K562 (cell line): ENCODE measurements at regions not wholly inside any gene's neighbourhood (a gene's known extent, or its start where the extent isn't known, plus 50 kb on each side); places are given as distances from the start of the nearest gene placed in this dataset.

Experiments used
- HNRNPH1 ChIP-seq: fragments of 200-400 bp; formaldehyde crosslinking; optimal IDR thresholded peaks from 2 replicates; pipeline ENCODE3; 2017; ENCODE audit warnings: low read depth, mild to moderate bottlenecking, low read length, moderate library complexity
- NKRF ChIP-seq: fragments of 450-650 bp; IDR thresholded peaks from 2 replicates; pipeline ENCODE4 v1.6.1; 2016; ENCODE audit warnings: borderline replicate concordance
- NONO ChIP-seq, 2 experiments: fragments of 200-400 bp in 1 of 2; fragments of 450-650 bp in 1 of 2; formaldehyde crosslinking in 1 of 2; IDR thresholded peaks; 2 replicates each; pipeline ENCODE4 v1.6.1; 2017; ENCODE audit warnings: low read depth in 2 of 2, mild to moderate bottlenecking in 2 of 2, moderate library complexity in 2 of 2, low read length in 1 of 2
- TRIM24 ChIP-seq, 2 experiments: fragments of 450-650 bp; IDR thresholded peaks; 2 replicates each; pipeline ENCODE4 v1.6.1; 2016
- ZNF212 ChIP-seq: fragments of 450-650 bp; formaldehyde crosslinking; IDR thresholded peaks from 2 replicates; pipeline ENCODE4 v1.4.0; 2020; ENCODE audit warnings: mild to moderate bottlenecking
- ZNF717 ChIP-seq: fragments of 250-450 bp; sonication (Bioruptor Pico); IDR thresholded peaks from 2 replicates; pipeline ENCODE4 v1.5.0; 2021
- TF ChIP-seq, protein P1 (sequence below): fragments of 200-600 bp; sonication (generic); IDR thresholded peaks from one replicate; pipeline ENCODE4 v1.6.1; 2012; ENCODE audit warnings: mild to moderate bottlenecking, low read depth, low read length, inconsistent platforms

GRCh38 chr15:29612096-29612495 lies 210.2 kb downstream of the TJP1 start (continued):
- TF ChIP-seq, protein P1, sequence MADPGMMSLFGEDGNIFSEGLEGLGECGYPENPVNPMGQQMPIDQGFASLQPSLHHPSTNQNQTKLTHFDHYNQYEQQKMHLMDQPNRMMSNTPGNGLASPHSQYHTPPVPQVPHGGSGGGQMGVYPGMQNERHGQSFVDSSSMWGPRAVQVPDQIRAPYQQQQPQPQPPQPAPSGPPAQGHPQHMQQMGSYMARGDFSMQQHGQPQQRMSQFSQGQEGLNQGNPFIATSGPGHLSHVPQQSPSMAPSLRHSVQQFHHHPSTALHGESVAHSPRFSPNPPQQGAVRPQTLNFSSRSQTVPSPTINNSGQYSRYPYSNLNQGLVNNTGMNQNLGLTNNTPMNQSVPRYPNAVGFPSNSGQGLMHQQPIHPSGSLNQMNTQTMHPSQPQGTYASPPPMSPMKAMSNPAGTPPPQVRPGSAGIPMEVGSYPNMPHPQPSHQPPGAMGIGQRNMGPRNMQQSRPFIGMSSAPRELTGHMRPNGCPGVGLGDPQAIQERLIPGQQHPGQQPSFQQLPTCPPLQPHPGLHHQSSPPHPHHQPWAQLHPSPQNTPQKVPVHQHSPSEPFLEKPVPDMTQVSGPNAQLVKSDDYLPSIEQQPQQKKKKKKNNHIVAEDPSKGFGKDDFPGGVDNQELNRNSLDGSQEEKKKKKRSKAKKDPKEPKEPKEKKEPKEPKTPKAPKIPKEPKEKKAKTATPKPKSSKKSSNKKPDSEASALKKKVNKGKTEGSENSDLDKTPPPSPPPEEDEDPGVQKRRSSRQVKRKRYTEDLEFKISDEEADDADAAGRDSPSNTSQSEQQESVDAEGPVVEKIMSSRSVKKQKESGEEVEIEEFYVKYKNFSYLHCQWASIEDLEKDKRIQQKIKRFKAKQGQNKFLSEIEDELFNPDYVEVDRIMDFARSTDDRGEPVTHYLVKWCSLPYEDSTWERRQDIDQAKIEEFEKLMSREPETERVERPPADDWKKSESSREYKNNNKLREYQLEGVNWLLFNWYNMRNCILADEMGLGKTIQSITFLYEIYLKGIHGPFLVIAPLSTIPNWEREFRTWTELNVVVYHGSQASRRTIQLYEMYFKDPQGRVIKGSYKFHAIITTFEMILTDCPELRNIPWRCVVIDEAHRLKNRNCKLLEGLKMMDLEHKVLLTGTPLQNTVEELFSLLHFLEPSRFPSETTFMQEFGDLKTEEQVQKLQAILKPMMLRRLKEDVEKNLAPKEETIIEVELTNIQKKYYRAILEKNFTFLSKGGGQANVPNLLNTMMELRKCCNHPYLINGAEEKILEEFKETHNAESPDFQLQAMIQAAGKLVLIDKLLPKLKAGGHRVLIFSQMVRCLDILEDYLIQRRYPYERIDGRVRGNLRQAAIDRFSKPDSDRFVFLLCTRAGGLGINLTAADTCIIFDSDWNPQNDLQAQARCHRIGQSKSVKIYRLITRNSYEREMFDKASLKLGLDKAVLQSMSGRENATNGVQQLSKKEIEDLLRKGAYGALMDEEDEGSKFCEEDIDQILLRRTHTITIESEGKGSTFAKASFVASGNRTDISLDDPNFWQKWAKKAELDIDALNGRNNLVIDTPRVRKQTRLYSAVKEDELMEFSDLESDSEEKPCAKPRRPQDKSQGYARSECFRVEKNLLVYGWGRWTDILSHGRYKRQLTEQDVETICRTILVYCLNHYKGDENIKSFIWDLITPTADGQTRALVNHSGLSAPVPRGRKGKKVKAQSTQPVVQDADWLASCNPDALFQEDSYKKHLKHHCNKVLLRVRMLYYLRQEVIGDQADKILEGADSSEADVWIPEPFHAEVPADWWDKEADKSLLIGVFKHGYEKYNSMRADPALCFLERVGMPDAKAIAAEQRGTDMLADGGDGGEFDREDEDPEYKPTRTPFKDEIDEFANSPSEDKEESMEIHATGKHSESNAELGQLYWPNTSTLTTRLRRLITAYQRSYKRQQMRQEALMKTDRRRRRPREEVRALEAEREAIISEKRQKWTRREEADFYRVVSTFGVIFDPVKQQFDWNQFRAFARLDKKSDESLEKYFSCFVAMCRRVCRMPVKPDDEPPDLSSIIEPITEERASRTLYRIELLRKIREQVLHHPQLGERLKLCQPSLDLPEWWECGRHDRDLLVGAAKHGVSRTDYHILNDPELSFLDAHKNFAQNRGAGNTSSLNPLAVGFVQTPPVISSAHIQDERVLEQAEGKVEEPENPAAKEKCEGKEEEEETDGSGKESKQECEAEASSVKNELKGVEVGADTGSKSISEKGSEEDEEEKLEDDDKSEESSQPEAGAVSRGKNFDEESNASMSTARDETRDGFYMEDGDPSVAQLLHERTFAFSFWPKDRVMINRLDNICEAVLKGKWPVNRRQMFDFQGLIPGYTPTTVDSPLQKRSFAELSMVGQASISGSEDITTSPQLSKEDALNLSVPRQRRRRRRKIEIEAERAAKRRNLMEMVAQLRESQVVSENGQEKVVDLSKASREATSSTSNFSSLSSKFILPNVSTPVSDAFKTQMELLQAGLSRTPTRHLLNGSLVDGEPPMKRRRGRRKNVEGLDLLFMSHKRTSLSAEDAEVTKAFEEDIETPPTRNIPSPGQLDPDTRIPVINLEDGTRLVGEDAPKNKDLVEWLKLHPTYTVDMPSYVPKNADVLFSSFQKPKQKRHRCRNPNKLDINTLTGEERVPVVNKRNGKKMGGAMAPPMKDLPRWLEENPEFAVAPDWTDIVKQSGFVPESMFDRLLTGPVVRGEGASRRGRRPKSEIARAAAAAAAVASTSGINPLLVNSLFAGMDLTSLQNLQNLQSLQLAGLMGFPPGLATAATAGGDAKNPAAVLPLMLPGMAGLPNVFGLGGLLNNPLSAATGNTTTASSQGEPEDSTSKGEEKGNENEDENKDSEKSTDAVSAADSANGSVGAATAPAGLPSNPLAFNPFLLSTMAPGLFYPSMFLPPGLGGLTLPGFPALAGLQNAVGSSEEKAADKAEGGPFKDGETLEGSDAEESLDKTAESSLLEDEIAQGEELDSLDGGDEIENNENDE: no peak
- TF ChIP-seq TRIM24 (IDR thresholded peaks at IDR 0.05): no peak
- TF ChIP-seq NKRF: no peak
- TF ChIP-seq ZNF212 (CRISPR knock-in tag): no peak
- TF ChIP-seq ZNF717 (CRISPR knock-in tag): no peak
- TF ChIP-seq NONO (IDR thresholded peaks at IDR 0.05; ENCODE audit: low read depth in 2 of 2, low read length in 1 of 2): no peak
- no peak for TF ChIP-seq HNRNPH1
